PC-9 (cell line): ENCODE measurements at regions not wholly inside any gene's neighbourhood (a gene's known extent, or its start where the extent isn't known, plus 50 kb on each side); places are given as distances from the start of the nearest gene placed in this dataset.

ENCODE experiments used
- BruUV-seq: library from RNA; stranded (reverse); fragments of 400-500 nt; replicated peaks from 2 replicates; lab custom pipeline; 2021; lab: Mats Ljungman, UMichigan
- CTCF ChIA-PET: fragments of 300-600 bp; sonication (Branson Sonifier 250); formaldehyde crosslinking; loops from one replicate; lab custom pipeline; 2022; ENCODE audit warnings: antibody characterized with exemption; lab: Charles Lee
- POLR2A ChIA-PET: fragments of 300-600 bp; sonication (Branson Sonifier 250); formaldehyde crosslinking; loops from one replicate; lab custom pipeline; 2022; ENCODE audit warnings: antibody characterized with exemption; ENCODE audit not compliant: unreplicated experiment; lab: Charles Lee
- DNase-seq, 2 experiments: peaks; one replicate each; pipeline versions ENCODE4 v3.0.0 to v3.0.0-alpha.2; 2015 to 2022; ENCODE audit warnings: mixed read lengths in 1 of 2
- H2AFZ ChIP-seq: fragments of 200-600 bp; sonication (generic); 2 replicates; pipeline ENCODE4 v1.8.1; 2017; ENCODE audit warnings: antibody characterized with exemption
- H3F3A ChIP-seq: fragments of 200-600 bp; sonication (generic); 2 replicates; pipeline ENCODE4 v1.8.1; 2017; ENCODE audit warnings: antibody characterized with exemption, mild to moderate bottlenecking, low read depth; ENCODE audit not compliant: insufficient read depth
- H3K27ac ChIP-seq: fragments of 200-600 bp; sonication (generic); 2 replicates; pipeline ENCODE4 v1.6.1; 2016; ENCODE audit warnings: mixed run types
- H3K27me3 ChIP-seq: fragments of 200-600 bp; sonication (generic); 2 replicates; pipeline ENCODE4 v1.6.1; 2016; ENCODE audit warnings: low read depth, mixed run types; ENCODE audit not compliant: insufficient read depth
- H3K36me3 ChIP-seq: fragments of 200-600 bp; sonication (generic); 2 replicates; pipeline ENCODE4 v1.6.1; 2016; ENCODE audit warnings: low read depth, mixed run types
- H3K4me1 ChIP-seq: fragments of 200-600 bp; sonication (generic); replicated peaks from 2 replicates; pipeline ENCODE4 v1.6.1; 2016; ENCODE audit warnings: mixed run types; ENCODE audit not compliant: insufficient read depth
- H3K4me2 ChIP-seq: fragments of 200-600 bp; sonication (generic); 2 replicates; pipeline ENCODE4 v1.6.1; 2017; ENCODE audit warnings: mixed run types
- H3K4me3 ChIP-seq: fragments of 200-600 bp; sonication (generic); 2 replicates; pipeline ENCODE4 v1.6.1; 2016; ENCODE audit warnings: mixed run types
- H3K79me2 ChIP-seq: fragments of 200-600 bp; sonication (generic); 2 replicates; pipeline ENCODE4 v1.6.1; 2017; ENCODE audit warnings: low read depth, mixed run types
- H3K9me2 ChIP-seq: fragments of 200-600 bp; sonication (generic); 2 replicates; pipeline ENCODE4 v1.8.1; 2017; ENCODE audit warnings: mild to moderate bottlenecking; ENCODE audit not compliant: insufficient read depth
- H3K9me3 ChIP-seq: fragments of 200-600 bp; sonication (generic); 2 replicates; pipeline ENCODE4 v1.8.1; 2016; ENCODE audit warnings: low read depth; ENCODE audit not compliant: insufficient read depth
- H4K20me1 ChIP-seq: fragments of 200-600 bp; sonication (generic); 2 replicates; pipeline ENCODE4 v1.8.1; 2017; ENCODE audit not compliant: insufficient read depth
- CTCF ChIP-seq: fragments of 200-600 bp; sonication (generic); conservative IDR thresholded peaks from 2 replicates; pipeline ENCODE4 v1.6.1; 2017; ENCODE audit warnings: mixed run types, antibody characterized with exemption, mild to moderate bottlenecking, moderate library complexity
- EZH2 ChIP-seq: fragments of 200-600 bp; sonication (generic); IDR thresholded peaks from 2 replicates; pipeline ENCODE4 v1.8.0; 2017; ENCODE audit warnings: antibody characterized with exemption, low read depth
- intact Hi-C: fragments of 100-400 bp; cut with micrococcal nuclease; formaldehyde crosslinking; loops from one replicate; pipeline ENCODE4 v1.10.0; 2022; ENCODE audit not compliant: unreplicated experiment

DNA sequence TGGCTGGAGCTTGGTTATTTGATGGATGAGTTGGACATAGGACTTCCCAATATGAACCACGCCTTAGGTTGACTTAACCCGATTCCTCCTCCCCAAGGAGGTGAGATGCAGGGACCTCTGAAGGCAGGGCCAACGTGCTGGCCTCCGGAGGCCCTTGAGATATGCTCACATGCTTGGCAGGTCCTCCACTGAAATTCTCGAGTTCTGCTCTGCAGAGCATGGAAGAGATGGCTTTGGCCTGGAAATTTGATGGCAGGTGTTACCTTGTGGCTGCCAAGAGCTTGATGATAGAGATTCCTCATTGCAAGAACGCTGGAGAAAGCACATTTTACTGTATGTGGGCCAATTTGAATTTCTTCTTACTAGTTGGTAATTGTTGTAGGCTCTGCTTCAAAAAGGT is 117.4 kb upstream of the LIMCH1 start:
- no peak overlapping the region for H3K27ac ChIP-seq
- 0 out of 2 replicates have a peak, but pooled peaks cover 4% of the 10 kb centered on the region for H4K20me1 ChIP-seq
- no peaks in the 10 kb centered on the region for H3F3A ChIP-seq
- no peak overlapping the region for H3K4me2 ChIP-seq
- no peaks in the 10 kb centered on the region for H3K9me3 ChIP-seq
- H3K27me3 ChIP-seq: no peaks in the 10 kb centered on the region
- no peak overlapping the region for H3K4me3 ChIP-seq
- no peaks in the 10 kb centered on the region for H3K4me1 ChIP-seq
- H2AFZ ChIP-seq: no peak overlapping the region
- CTCF ChIA-PET: no interaction called here
- H3K9me2 ChIP-seq: no peaks in the 10 kb centered on the region
- TF ChIP-seq EZH2: no peak
- no peak for TF ChIP-seq CTCF
- intact Hi-C loops: no loop called here
- H3K79me2 ChIP-seq: peaks cover 49% of the 10 kb centered on the region
- no TSS peak for BruUV-seq
- no peaks in the 10 kb centered on the region for H3K36me3 ChIP-seq
- DNase-seq: no peak
- POLR2A ChIA-PET: no interaction called here

DNA sequence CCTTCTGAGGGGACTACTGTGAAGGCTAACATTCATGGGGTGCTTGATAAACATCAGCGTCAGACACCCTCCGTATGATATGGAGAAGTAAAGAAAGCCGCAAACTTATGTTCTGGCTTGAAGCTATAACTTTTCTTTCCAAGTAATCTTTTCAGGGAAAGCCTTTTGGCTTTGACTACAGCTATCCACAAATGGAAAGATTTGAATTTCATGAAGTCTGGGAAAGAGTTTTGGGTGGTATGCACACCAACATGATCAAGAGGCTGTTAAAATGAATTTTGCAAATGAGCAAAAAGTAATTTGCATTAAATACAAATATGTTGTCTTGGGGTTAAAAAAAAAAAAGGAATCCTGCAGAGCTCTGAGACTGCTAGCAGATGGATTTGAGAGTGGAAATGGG is 114.8 kb upstream of the LIMCH1 start:
- Histone ChIP-seq H4K20me1 (0 out of 2 replicates have a peak, but pooled peaks cover 4% of the 10 kb centered on the region), H3K4me3 (no peak overlapping the region), H3K79me2 (peaks cover 46% of the 10 kb centered on the region), H3K27me3 (no peaks in the 10 kb centered on the region), H3K4me1 (no peaks in the 10 kb centered on the region), H3K4me2 (no peak overlapping the region), H3F3A (0 out of 2 replicates have a peak, but pooled peaks cover 7% of the 10 kb centered on the region), H3K36me3 (0 out of 2 replicates have a peak, but pooled peaks cover 7% of the 10 kb centered on the region), H2AFZ (no peak overlapping the region), H3K9me2 (no peaks in the 10 kb centered on the region), H3K9me3 (no peaks in the 10 kb centered on the region), H3K27ac (no peak overlapping the region)
- BruUV-seq: no TSS peak
- ChIA-PET POLR2A (no interaction called here), CTCF (interaction anchor here (0.7 kb wide), 1 partner anchor 19 kb away, joined by 3 read pairs; no protein-coding TSS in a partner anchor)
- TF ChIP-seq EZH2 (no peak), CTCF (no peak)
- intact Hi-C loops: no loop called here
- DNase-seq: no peak

DNA sequence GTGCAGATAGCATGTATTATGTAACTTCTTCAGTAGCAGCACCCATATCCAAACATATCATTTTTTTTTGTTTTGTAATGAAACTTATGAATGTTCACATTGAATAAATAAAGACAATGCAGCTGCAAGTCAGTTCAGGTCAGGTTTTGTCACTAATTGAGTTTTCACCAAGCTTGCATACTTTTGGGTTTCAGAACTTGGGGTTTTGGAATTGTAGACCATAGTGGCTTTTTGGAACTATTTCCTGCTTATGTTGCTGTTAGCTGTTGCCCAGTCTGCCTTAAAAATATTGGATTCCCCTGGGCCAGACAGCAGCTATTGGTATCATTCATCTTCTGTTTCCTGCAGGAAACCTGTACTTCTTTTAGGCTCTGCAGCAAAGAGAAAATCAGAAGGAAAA is 113.4 kb upstream of the LIMCH1 start:
- POLR2A ChIA-PET: no interaction called here
- no peak for DNase-seq
- Histone ChIP-seq H3K9me2 (no peaks in the 10 kb centered on the region), H2AFZ (no peak overlapping the region), H3K27ac (no peak overlapping the region), H4K20me1 (no peaks in the 10 kb centered on the region), H3K4me3 (no peak overlapping the region), H3K4me1 (no peaks in the 10 kb centered on the region), H3K4me2 (no peak overlapping the region), H3K9me3 (no peaks in the 10 kb centered on the region), H3K36me3 (0 out of 2 replicates have a peak, but pooled peaks cover 11% of the 10 kb centered on the region), H3F3A (0 out of 2 replicates have a peak, but pooled peaks cover 7% of the 10 kb centered on the region), H3K79me2 (peaks cover 57% of the 10 kb centered on the region), H3K27me3 (no peaks in the 10 kb centered on the region)
- no peak for TF ChIP-seq CTCF
- no peak for TF ChIP-seq EZH2
- CTCF ChIA-PET: no interaction called here
- BruUV-seq: no TSS peak
- intact Hi-C loops: no loop called here
